GM21723 (cell line): ENCODE measurements at regions not wholly inside any gene's neighbourhood (a gene's known extent, or its start where the extent isn't known, plus 50 kb on each side); places are given as distances from the start of the nearest gene placed in this dataset.
"Not testable (repeated sequence)": the region's sequence is repeated elsewhere in the genome, so short reads cannot be mapped to it uniquely, and the experiment has no call there.

ENCODE experiments used
- ATAC-seq: cut with Tn5 transposase; IDR thresholded peaks from one replicate; pipeline ENCODE4 v1.9.1; 2021; ENCODE audit warnings: mild to moderate bottlenecking, moderate library complexity; ENCODE audit not compliant: unreplicated experiment

DNA sequence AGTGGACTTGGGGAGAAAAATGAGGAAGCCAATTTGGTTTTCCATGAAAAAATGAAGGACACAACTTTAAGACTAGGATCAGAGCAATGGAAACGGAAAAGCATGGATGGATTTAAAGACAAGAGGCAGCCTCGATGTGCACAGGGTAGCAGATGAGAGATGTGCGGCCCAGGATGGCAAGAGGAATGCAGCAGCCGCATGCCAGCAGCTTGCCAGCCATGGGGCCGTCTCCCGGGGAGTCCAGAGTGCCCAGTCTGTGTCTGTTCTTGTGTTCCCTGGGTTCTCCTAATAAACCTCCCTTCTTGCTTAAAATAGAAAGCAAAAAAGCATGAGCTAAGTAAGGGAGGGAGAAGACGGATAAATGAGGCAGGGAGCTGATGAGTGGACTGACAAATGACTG is 68.0 kb upstream of the IQSEC1 start:
- no peak for ATAC-seq

DNA sequence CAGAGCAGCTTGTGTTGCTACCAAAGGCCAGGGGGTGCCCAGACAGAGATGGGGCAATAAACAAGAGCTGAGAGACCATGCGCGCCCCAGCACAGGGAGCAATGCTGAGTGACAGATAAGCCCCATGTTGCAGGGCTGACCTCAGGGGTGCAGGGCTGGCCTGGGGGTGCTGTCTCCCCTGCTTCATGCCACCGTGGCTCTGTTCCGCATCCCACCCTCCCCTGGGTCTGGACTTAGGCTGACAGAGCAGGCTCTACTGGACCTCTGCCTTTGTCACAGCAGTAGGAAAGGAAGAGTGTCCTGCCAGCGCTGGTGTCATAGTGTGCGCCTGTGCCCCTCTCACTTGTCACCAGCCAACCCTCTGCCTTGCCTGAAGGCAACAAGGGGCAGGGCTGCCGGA is 67.4 kb upstream of the IQSEC1 start:
- no peak for ATAC-seq

- no peak for ATAC-seq
Observed at GRCh38 chr3:13139471-13140065, 66.3 kb upstream of the IQSEC1 start.

DNA sequence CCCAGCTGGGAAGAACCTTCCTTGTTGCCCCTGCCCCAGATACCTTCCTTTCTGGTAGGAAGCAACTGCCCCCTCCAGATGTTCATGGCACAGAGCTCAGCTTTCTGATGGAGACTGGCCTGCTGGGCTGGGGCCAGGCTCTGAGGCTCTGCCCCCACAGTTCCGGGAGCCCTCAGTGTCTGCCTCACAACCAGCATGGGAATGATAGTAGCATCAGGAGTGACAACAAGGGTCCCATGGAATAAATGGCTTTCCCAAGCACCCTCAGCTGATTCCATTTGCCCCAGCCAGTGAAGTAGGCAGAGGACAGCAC is 65.6 kb upstream of the IQSEC1 start:
- no peak for ATAC-seq

GRCh38 chr3:13137941-13138832 is 65.0 kb upstream of the IQSEC1 start:
- ATAC-seq = no peak

GRCh38 chr3:13136848-13137247 is 63.6 kb upstream of the IQSEC1 start:
- not testable (repeated sequence) for ATAC-seq

DNA sequence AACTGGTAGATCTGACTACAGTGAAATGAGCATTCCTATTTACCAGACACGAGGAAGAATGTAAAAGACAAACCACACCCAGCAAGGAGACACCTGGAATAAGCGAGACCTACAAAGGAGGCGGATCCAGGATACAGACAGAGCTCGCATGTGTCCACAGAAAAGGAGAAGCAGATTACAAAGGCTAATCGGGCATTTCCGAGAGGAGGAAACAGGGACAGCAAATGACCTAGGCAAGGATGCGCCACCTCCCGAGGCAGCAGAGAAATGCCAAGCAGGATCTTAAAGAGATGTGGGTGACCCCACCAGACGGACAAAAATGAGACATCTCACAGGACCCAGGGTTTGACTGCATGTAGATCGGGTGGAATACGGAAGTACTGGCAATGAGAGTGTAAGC is 63.2 kb upstream of the IQSEC1 start:
- no peak for ATAC-seq

- no peak for ATAC-seq
Observed at GRCh38 chr3:13135811-13136321, 62.6 kb upstream of the IQSEC1 start.

DNA sequence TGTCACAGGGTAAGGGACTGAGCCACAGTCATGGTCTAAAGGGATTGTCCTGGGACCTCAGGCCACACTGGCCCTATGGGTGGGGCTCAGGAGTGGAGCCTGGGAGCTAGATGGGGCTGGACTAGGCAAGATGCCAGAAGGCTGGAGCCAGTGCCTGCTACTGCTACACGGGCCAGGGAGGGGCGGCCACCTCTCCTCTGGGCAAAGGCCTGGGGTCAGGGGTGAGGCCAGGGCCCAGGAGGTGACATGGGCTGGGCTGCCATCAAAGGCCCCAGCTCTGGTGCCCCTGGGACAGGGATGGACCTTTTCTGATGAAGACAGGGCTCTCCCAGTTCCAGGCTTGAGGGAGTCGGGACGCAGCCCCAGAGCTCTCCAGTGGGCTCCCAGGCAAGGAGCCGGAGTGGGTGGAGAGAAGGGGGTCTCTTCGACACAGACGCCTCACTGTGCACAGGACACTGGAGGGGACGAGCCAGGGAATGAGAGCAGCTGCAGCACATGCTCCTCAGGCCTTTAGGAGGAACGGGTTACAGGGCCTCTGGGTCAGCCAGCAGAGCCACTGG is 62.1 kb upstream of the IQSEC1 start:
- no peak for ATAC-seq

DNA sequence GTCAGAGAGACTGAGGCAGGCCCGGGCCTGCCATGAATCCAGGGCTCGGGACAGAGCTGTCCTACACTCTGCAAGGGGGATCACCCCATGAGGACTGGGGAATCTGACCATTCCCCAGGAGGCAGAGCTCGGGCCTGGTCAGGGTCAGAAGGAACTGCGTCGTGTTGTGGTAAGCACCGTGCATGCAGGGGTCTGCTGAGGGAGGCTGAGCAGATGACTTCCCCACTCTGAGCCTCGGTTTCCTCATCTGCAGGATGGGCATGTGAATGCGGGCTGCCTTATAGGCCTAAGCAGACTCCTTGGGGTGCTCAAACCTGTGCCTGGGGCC is 61.6 kb upstream of the IQSEC1 start:
- no peak for ATAC-seq

DNA sequence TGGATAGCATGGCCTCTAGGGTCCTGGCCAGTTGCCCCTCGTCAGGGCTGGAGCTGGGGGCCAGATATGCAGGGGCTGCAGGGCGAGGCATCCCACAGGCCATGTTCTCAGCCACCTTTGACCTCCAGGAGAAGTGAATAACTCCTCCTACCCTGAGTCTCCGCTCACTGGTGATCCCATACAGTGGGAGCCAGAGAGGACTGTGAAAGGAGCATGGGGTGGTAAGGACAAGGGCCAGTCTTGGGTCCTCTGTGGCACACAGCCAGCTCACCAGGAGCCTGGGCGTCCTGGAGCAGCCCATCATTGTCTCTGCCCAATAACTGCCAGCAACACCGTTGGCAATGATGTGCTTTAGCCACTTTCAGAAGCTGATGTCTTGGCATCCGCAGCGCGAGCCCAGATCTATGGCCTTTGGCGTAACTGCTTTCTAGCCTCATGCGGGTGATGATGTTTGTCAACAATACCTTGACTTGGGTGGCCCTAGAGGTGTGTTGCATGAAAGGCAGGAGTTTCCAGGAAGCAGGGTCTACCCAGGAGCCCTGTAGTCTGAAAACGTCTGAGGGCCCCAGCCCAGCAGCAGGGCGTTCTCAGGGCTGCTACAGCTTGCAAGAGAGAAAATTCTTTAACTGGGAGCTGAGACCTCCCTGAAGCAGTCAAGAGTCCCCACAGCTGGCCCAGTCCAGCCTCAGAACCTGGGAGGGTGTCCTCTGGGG is 61.1 kb upstream of the IQSEC1 start:
- no peak for ATAC-seq

- no peak for ATAC-seq
Observed at GRCh38 chr3:13133471-13133981, 60.3 kb upstream of the IQSEC1 start.

DNA sequence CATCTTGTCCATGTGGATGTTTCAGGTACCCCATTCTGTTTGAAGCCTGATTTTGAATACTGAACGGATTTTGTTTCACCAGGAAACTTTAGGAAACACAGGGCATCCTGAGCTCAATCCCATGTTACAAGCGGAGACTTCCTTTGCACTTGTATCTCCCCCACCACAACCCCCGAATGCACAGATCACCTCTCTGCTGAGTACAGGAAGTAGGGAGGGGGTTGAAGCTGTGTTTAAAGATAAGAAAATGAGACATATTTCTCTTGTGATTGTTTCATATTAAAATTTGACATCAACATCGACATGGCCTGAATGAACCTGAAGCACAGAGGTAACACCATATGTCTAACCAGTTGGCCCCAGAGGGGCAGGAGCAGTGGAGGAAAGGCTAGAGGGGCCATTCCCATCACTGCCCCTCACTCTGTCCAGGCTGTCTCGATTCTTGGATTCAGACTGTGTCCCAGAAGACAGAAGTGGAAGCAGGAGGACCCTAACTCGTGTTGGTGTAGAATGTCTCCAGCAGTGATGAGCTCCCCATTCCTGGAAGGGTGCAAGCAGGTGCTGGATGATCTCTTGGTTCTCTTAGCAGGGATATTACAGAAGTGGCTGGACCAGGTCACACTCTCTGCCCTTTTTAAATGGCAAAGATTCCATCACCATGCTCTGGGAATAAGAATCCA is 59.6 kb upstream of the IQSEC1 start:
- ATAC-seq = no peak

DNA sequence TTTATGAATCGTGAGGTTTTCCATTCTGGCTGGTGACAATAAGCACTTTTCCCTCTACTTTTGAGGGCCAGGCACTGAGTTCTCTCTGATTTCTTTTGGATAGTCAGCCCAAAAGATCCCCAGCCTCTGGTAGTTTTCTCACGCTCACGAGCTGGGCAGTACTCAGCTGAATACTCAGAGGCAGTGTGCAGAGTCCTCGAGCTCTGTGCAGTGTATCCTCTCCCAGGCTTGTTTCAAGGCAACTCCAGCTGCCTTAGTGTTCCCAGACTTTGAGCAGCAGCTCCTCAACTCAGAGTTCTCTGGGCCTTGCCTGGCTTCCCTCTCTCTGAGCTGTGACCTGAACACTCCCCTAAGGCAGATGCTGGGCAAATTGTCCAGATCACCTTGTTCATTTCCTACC is 59.1 kb upstream of the IQSEC1 start:
- ATAC-seq = no peak

GRCh38 chr3:13130464-13131193 is 57.4 kb upstream of the IQSEC1 start:
- ATAC-seq = no peak

- no peak for ATAC-seq
Observed at GRCh38 chr3:13125092-13126015, 52.1 kb upstream of the IQSEC1 start.

- no peak for ATAC-seq
Observed at GRCh38 chr3:13124631-13125030, 51.4 kb upstream of the IQSEC1 start.

DNA sequence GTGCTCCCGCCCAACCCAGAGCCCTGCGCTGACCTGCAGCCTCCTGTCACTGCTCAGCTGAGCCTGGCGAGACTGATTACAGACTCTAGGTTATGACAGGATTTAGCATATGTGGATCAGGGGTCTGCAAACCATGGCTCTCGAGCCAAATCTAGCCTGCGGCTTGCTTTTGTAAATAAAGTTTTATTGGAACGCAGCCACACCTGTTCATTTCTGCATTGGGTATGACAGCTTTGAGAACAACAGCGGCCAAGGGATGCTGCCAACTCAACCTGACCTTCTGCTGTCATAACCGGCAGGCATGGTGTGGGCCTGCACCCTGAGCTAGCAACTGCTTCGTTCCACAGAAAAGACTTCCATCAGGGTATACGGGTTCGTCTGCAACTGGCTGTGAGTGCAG is 50.5 kb upstream of the IQSEC1 start:
- no peak for ATAC-seq

DNA sequence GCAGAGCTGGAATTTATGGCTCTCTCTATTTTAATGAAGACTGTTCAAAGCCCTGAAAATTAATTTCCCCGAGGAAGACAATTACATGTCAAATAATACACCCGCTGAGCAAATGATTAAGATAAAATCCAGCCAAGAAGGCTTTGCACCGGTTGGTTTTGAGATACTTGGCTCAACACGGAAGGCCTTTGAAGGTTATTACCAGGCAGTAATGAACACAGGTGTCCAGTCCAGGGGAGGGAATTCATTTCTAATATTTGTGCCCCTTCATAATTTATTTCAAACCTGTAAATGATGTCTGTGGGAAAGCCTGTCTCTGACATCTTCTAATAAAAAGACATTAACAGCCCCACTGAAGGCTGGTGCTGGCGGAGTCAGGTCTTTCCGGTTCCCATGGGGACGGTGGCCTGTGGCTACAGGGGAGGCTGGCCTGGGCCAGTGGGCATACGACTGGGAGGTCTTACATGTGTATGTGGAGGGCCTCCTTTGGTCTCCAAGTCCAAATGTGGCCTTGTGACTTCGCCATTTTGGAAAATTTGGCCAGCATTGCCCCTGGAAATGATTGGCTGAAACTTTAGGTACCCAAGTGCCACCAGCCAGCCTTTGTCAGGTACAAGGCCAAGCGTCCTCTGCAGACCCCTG is 49.9 kb upstream of the IQSEC1 start:
- no peak for ATAC-seq
